HuH-7 (cell line): ENCODE measurements at regions not wholly inside any gene's neighbourhood (a gene's known extent, or its start where the extent isn't known, plus 50 kb on each side); places are given as distances from the start of the nearest gene placed in this dataset.

Experiments
- DNase-seq: peaks from one replicate; pipeline ENCODE4 v3.0.0; 2011; ENCODE audit warnings: low spot score

DNA sequence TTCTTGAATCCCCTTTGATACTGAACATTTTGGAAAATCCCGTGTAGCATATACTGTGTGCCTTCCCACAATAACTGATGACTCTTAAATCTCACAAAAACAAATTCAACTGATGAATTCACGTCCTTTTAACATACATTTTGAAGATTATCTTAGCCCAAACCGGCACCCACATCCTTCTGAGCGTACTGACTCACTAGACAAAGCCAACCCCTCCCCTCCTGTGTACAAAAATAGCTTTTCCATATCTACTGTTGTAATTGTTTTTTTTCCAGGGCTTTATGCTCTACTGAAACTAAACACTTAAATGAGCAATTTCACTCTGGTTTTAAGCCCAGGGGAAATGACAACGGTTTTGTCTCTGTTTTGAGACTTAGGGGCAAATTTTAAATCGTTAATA is 109.4 kb upstream of the ATF7IP start:
- DNase-seq: no peak

DNA sequence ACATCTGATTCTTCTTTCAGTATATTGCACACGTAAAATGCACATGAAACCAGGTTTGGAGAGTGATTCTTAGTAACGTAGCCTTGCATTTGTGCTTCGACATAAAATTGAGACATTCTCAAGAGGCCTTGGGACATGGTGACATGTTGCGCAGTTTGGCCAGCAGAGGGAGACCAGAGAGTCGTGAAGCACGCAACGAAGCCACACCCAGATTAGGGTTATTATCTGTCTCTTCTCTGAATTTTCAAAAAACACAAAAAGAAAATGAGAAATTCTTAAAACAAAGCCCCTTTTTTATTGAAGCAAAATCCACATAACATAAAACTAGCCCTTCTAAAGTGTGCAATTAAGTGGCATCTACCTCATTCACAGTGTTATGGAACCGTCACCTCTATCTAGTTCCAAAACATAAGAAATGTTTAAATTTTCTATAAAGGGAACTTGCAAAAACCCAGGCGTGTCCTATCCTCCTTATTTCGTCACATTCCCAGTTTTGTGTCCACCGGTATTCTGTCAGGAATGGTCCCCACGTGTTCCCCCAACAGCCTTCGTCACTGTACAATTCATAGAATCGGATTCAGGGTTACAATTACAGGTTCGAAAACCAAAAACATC is 108.8 kb upstream of the ATF7IP start:
- DNase-seq: no peak

DNA sequence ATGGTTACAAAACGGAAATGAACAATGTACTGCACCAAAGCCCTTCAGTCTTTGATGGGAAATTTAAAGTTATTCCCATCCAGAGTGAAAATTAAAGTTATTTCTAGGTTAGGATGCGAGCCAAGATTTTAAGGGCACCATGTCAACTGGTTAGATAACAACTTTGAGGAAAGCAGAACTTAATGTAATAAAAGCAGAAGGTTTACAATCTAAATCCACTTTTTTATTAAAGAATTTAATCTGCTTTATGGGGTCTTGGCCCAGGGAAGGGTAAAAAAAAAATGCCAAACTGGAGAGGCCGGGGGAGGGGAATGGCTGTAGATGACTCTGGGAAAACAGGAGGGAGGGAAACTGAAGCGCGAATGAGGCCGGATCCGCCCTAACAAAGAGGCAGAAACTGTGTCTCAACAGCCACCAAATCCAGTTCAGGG is 108.2 kb upstream of the ATF7IP start:
- DNase-seq: no peak

DNA sequence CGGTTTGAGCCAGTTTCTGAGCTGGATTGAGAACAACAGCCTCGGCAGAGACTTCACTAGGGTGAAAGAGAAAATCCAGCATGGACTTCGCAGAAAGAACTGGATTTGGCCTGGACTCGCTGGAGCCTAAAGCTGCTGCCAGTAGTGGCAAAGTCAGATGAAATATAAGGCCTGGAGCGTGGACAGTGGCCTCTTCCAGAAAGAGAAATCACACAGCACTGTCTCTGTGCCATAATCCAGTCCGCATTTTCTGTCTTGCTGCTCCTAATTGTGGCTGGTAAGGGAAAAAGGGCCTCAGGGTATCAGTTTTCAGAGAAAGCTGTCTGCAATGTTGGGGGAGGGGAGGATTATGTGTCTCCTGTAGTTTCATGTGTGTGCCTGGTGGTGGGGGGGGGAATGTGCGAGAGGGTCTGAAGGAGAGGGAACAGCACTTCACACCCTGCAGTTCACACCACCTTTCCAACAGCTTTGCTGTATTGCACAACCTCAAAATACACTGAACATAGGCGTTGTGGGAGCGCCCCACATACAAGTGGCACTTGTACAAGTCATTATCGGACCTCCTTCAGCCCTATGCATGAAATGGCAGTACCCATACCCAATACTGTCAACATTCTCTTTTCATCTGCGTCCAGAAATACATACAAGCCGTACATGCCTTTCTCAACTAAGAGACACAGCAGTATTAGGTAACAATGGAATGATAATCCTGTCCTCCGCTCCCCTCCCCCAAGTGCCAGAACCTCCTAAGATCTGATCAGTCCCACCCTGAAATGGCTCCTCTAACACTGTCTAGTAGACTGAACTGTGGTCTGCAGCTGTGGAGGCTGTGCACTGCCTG is 107.5 kb upstream of the ATF7IP start:
- peak; percentile 66 for DNase-seq

DNA sequence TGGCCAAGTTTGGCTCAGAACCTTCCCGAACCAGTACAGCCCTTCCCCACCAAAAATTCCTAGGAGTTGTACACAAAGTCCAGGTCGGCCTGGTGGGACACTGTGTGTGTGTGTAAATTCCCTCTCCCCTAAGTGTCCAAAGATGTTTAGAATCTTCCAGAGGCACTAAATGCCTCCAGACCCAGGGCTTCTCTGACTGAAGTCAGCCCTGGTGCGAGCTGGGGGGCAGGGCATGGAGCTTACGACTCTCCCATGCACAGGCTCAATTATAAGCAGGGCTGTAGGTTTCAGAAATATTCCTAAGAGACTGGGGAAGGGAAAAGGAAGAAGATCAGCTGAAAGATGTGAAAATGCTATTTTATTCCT is 106.9 kb upstream of the ATF7IP start:
- no peak for DNase-seq

DNA sequence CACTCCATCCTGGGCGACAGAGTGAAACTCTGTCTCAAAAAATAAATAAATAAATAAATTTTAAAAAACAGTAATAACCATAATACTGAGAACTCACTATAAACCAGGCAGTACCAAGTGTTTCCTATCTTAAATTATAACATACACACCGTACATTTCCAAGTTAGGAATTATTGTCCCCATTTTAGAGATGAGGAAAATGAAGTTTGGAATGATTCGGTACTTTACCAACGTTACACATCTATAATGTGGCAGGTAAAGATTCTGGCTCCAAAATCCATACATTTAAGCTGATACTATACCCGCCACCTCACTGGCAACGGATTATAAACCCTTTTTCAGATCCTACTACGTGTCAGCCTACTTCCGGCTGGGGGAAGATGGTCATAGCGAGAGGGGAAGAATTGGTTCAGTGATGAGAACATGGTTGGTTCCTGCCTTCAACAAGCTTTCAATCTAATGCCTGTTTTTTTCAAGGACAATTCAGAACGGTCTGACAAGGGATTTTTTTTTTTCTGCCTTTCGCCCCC is 105.9 kb upstream of the ATF7IP start:
- DNase-seq: no peak

DNA sequence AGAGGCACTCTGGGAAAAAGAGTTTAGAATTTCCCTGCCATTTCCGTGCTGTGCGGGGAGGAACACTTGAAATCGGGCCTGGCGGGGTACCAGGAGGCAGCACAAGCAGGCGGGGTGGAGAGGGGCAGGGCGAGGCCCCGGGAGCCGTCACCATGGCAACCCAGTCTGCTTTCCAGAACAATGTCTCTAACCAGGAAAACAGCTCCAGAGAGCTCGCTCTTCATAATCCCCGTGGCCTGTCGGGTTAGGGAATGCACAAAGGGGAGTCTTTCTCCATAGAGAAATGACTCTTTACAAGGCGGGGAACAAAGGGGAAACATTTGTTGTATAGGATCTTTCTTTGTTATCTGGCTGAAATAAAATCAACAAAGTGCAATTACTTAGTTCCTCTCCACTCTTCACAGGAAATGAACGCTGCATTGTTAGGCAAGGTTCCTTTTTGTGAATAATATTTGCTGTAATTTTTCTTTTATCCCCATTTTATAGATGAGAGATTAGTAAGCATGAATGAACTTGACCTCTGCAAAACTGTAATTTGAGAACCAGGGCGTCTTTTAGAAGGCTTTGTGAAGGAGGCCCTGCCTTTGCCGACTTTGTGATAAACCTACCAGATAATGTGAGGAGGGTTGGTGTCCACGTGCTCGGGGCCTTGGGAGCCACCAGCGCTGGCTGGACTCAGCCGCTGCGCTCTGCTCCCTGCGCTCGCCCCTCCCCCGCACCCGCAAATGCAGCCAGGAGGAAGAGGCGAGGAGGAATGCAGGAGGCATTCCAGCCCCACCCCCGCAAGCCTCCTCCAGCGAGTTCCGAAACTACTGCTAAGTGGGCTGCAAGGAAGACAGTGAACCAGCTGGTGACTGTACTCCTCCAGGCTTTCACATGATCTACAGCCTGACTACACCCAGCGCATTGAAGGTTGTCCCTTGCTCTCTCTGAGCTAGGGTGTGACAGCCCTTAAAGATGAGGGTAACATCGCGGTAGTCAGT is 105.2 kb upstream of the ATF7IP start:
- no peak for DNase-seq

DNA sequence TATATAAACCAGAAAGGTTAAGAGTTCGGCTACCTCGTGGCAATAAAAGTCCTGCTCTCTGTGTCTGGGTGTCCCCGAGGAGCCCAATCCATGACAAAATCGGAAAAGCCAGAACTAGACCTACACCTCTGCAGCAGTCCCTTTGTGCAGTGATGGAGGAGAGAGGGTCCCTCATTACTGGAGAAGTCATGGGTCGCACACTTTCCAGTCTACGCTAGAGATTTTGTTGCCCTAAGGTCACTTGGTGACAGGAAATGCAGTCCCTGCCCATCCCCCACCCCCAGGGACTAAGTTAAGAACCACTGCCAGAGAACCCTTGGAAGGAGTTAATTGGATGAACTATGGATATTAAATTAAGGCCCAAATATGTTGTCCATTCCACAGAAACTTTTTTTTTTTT is 104.4 kb upstream of the ATF7IP start:
- DNase-seq: no peak

DNA sequence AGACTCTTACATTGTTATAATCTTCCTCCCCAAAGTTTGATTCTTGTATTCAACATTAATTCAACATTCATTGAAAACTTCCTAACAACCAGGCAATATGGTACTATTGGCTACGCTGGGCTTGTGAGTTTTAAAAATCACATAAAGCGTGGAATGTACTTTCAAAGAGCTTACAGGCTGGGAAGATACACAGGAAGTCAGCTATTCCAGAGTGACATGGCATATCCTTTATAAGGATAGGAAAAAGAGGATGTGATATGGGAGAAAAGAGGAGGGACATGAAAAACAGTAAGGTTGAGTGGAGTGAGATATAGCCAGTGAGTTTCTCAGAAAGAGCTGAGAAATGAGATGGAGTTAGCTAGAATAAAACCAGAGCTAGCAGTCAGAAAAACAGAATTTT is 103.6 kb upstream of the ATF7IP start:
- no peak for DNase-seq

DNA sequence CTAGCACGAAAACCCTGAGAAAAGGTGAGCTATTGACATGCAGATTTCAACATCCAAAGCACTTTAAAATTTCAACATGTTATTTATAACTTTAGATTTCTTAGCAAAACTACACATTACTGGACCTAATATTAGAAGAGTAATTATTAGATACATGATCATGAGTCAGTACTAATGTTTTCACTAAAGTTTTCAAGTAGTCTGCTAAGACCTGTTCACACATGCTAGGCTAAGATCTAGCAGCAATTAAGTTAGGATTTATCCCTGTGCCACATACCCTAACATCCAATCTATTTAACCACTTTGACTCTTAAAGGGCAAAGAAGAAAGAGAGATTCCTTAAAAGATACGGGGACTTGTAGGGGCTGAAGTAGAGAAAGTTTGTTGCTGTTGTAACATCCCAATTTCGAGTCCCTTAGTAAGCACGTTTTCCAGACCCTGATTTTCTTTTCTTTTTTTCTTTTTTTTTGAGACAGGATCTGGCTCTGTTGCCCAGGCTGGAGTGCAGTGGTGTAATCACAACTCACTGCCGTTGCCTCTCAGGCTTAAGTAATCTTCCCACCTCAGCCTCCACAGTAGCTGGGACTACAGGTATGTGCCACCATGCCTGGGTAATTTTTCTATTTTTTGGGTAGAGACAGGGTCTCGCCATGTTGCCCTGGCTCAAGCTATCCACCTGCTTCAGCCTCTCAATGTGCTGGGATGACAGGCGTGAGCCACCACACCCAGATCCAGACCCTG is 102.5 kb upstream of the ATF7IP start:
- no peak for DNase-seq

DNA sequence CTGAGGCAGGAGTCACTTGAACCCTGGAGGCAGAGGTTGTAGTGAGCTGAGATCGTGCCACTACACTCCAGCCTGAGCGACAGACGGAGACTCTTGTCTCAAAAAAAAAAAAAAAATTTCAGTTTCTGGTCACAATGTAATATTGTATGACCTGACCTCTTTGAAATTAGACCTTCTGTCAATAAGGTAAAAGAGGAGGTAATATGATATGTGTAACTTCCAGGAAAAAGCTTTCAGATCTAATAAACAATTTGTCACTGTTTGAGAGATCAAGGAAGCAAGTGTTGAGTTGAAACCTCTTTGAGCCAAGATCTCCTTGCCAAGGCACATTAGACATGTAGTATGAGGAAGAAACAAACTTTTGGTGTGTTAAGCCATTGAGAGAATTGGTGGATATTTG is 101.7 kb upstream of the ATF7IP start:
- no peak for DNase-seq

DNA sequence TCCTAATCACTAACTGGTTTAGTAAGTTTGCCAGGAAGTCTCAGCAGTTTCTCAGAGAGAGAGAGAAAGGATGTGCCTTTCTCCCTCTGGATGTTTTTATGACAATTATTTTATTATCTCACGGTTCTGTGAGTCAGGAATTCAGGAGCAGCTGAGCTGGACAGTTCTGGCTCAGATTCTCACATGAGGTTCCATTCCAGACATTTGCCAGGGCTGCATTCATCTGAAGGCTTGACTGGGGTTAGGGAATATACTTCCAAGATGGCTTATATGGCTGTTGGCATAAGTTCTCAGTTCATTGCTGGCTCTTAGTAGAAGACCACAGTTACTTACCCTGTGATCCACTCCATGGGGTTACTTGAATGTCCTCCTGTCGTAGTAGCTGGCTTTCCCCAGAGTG is 101.2 kb upstream of the ATF7IP start:
- no peak for DNase-seq

DNA sequence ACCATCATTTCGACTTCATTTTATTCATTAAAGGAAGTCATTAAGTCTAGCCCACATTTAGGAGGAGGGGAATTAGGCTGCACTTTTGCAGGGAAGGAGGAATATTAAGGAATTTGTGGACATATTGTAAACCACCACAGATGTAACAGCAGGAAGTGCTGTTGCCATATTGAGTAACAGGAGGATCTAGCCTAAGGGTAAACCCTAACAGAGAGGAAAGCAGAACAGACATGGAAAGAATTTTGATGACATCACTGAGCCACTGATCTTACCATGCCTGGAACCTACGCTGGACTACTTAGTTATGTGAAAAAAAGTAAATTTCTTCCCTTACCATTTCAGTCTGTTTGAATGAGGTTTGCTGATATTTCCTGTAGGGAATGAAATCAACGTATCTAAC is 100.7 kb upstream of the ATF7IP start:
- DNase-seq: no peak

DNA sequence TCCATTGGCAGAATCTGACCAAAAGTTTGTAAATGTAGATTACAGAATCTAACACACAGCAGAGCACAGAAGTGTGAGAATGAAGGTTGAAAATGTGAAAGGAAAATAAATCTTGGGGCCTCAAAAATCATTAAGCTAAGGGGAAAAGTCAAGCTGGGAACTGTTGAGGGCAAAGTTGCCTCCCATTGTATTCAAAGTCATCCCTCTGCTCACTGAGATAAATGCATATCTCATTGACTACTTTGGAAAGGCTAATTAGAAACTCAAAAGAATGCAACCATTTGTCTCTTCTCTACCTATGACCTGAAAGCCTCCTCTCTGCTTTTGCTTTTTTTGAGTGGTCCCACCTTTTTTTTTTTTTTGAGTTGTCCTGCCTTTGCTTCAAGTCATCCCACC is 97.4 kb upstream of the ATF7IP start:
- DNase-seq: no peak

DNA sequence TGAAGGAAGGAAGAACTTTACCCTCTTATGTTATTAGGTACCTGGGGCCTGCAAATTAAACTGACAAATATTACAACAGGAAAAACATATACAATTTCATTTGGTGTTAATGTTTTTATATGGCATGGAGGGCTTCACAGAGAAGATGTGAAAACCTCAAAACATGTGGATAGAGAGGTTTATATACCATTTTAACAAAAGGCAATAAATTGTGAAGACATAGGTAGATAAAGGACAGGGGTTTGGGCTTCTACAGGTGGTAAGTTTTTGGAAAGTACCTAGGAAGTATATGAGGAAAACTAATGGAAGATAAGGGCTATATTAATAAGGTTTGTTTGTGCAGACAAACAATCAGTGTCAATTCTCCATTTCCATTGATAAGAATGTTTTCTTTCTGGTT is 95.1 kb upstream of the ATF7IP start:
- no peak for DNase-seq

DNA sequence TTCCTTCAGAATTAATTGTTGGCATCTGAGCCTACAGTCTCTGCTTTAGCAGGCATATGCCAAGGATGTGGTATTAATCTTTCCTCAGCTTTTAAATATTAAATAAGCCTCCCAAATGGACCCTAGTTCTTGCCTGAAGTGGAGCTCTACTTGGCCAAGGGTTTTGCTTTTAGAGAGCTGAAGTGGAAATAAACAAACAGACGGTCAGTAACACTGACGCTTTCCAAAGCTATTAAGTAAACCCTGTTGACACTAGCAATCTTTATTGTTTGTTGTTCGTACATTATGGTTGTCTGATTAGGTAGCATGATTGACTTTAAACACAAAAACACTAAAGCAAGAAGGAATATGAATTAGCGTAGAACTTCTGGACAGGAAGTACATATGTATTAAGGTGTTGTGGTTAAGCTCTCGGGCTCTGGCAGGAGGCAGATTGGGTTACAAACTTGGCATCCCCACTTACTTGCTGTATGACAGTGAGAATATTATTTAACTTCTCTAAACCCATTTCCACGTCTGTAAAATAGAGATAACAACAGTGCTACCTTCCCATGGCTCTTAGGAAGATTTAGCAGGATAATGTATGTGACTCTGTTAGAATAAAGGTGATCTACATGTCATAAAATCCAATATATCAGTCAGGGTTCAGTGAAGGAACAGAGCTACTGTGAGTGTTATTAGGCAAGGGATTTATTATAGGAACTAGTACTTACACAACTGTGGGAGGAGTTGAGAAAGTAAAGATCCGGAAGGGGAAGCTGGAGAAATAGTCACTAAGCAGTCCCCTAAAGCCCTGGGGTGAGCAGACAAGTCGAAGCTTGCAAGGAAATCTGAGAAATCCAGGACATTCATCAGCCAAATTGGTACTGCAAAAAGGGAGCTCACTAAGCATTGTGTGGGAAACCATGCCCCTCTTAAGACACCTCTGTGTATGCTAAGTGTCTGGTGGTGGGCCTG is 92.2 kb upstream of the ATF7IP start:
- no peak for DNase-seq

DNA sequence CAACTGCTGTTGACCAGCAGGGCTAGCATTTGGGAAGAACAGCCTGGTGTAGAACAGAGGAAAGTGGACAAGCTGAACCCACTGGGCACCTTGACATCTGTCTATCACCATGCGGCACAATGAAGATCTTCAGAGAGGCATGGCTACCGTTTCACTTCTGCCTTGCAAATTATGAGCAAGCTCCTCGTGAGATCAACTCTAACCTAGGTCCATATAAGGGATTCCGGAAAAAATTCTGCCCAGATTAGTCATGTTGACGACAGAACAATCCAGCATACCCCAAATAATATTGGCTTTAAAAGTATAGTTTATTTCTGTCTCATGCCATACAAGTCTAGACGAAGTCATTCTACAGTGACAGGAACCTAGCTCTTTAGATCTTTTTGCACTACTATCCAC is 91.6 kb upstream of the ATF7IP start:
- no peak for DNase-seq

DNA sequence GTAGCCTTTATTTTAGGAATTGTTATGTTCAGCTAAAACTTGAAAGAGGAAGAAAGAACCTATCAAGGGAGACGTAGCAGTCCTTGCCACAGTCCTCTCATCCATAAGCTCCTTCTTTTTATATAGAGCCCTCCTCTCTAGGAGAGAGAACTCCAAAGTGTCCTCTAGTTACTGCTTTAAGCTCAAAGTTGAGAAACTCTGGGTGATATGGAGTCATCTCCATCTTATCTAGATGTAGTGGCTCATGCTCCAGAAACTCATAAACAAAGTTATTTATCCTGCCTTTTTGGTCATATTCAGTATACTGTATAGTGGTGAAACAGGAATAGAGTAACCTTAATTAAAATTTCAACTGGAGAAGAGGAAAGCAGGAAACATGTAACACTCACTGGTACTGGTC is 90.4 kb upstream of the ATF7IP start:
- DNase-seq: no peak

DNA sequence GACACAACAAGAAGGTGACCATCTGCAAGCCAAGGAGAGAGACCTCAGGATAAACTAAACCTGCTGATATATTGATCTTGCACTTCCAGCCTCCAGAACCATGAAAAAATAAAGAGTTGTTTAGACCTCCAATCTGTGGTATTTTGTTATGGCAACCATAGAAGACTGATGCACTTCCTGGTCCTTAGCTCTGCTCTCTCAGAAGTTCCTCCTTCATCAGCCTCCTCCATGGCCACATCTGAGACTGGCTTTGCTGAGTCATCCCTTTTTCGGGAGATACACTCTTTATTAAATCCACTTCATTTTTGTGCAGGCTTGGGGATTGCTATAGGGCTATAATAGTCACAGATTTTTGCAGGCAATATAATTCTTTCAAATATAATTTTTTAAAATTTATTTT is 89.6 kb upstream of the ATF7IP start:
- DNase-seq: no peak

DNA sequence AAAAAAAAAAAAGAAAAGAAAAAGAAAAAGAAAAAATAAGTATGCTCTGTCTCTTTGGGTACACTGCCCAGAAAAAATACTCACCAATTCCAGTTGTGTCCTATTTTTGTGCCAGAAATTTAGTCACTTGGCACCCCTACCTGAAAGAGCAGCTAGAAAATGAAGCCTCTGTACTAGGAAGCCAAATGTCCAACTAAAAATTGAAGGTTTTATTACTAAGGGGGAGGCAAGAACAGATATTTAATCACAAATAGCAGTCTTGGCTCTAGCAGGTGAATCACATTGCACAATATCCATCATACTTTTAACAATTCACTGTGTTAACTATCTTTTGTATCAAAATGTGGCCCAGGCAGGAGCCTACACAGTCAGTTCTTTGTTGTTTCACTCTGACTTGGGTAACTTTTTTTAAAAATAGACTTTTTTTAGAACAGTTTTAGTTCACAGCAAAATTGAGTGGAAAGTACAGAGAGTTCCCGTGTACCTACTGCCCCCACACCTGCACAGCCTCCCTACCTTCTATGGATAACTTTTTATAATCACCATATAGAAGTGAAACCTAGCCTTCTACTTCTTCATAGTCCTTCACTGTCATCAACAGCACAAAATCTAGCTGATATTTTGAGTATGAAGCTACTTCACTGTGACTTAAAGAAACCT is 87.1 kb upstream of the ATF7IP start:
- no peak for DNase-seq
